GM12878 (cell line): ENCODE measurements at regions not wholly inside any gene's neighbourhood (a gene's known extent, or its start where the extent isn't known, plus 50 kb on each side); places are given as distances from the start of the nearest gene placed in this dataset.

ENCODE experiments used
- ATAC-seq: fragments of 200-7000 bp; cut with Tn5 transposase; 3 replicates; pipeline ENCODE4 v1.9.1; 2020; ENCODE audit warnings: mild to moderate bottlenecking, moderate library complexity
- BruUV-seq: library from RNA; stranded (reverse); fragments of 400-500 nt; replicated peaks from 2 replicates; lab custom pipeline; 2021; lab: Mats Ljungman, UMichigan
- CTCF ChIA-PET: fragments of 300-600 bp; sonication (Branson Sonifier 250); formaldehyde crosslinking; extraction: SDS; loops from one replicate; lab custom pipeline; 2021; ENCODE audit warnings: inconsistent platforms; lab: Yijun Ruan, JAX
- POLR2A ChIA-PET: fragments of 350-600 bp; formaldehyde crosslinking; extraction: SDS; loops from one replicate; lab custom pipeline; 2021; ENCODE audit warnings: inconsistent platforms; lab: Charles Lee
- RAD21 ChIA-PET: fragments of 300-600 bp; sonication (Branson Sonifier 250); formaldehyde crosslinking; loops from one replicate; lab custom pipeline; 2023; ENCODE audit warnings: antibody characterized with exemption; ENCODE audit not compliant: unreplicated experiment; lab: Charles Lee
- SMC1A ChIA-PET: fragments of 300-600 bp; sonication (Branson Sonifier 250); formaldehyde crosslinking; loops from one replicate; lab custom pipeline; 2023; ENCODE audit not compliant: unreplicated experiment, uncharacterized antibody; lab: Charles Lee
- DNase-seq: peaks from one replicate; pipeline ENCODE4 v3.0.0-alpha.2; 2011; ENCODE audit warnings: low read depth, low spot score
- FAIRE-seq: peaks from 3 replicates; lab custom pipeline; 2011; peaks lifted over from hg19 to GRCh38; lab: Jason Lieb, UNC
- H2AFZ ChIP-seq: 2 replicates; pipeline ENCODE4 v1.6.0; 2011; ENCODE audit warnings: low read depth, low read length, control low read depth; ENCODE audit not compliant: control insufficient read depth
- H3K27ac ChIP-seq: 2 replicates; pipeline ENCODE4 v1.5.1; 2011; ENCODE audit warnings: control low read depth; ENCODE audit not compliant: control insufficient read depth, insufficient read depth
- H3K27me3 ChIP-seq, 2 experiments: replicated peaks in 1 of 2; 2 replicates each; pipeline versions ENCODE4 v1.6.0 to v1.6.1; 2011; ENCODE audit warnings: low read length in 1 of 2; ENCODE audit not compliant: control insufficient read depth in 2 of 2, insufficient read depth in 2 of 2
- H3K36me3 ChIP-seq, 2 experiments: 2 replicates each; pipeline ENCODE4 v1.5.1; 2011; ENCODE audit warnings: low read length in 1 of 2; ENCODE audit not compliant: control insufficient read depth in 2 of 2, insufficient read depth in 2 of 2
- H3K4me1 ChIP-seq: 2 replicates; pipeline ENCODE4 v1.6.1; 2011; ENCODE audit warnings: mild to moderate bottlenecking, low read length, moderate library complexity, mixed read lengths; ENCODE audit not compliant: control insufficient read depth, insufficient read depth
- H3K4me2 ChIP-seq: 2 replicates; pipeline ENCODE4 v1.6.0; 2011; ENCODE audit warnings: control low read depth; ENCODE audit not compliant: control insufficient read depth, insufficient read depth
- H3K4me3 ChIP-seq: fragments of 200-600 bp; sonication (generic); 2 replicates; pipeline ENCODE4 v1.5.1; 2016
- H3K79me2 ChIP-seq: 2 replicates; pipeline ENCODE4 v1.6.0; 2011; ENCODE audit warnings: low read length; ENCODE audit not compliant: control insufficient read depth, insufficient read depth
- H3K9ac ChIP-seq: 2 replicates; pipeline ENCODE4 v1.8.0; 2011; ENCODE audit warnings: low read length, control low read depth, mixed read lengths; ENCODE audit not compliant: control insufficient read depth, insufficient read depth
- H3K9me3 ChIP-seq: replicated peaks from 3 replicates; pipeline ENCODE4 v1.5.1; 2011; ENCODE audit warnings: mild to moderate bottlenecking, low read length; ENCODE audit not compliant: control insufficient read depth, insufficient read depth
- H4K20me1 ChIP-seq: 2 replicates; pipeline ENCODE4 v1.6.0; 2011; ENCODE audit not compliant: control insufficient read depth, insufficient read depth
- CBX5 ChIP-seq: sonication (generic); IDR thresholded peaks from 2 replicates; pipeline ENCODE4 v1.6.1; 2016; ENCODE audit warnings: low read depth, moderate library complexity, mild to moderate bottlenecking, inconsistent platforms
- DPF2 ChIP-seq: fragments of 450-650 bp; IDR thresholded peaks from 2 replicates; pipeline ENCODE4 v1.6.1; 2017; ENCODE audit warnings: mild to moderate bottlenecking
- IRF5 ChIP-seq: fragments of 450-650 bp; IDR thresholded peaks from 2 replicates; pipeline ENCODE4 v1.6.1; 2017; ENCODE audit warnings: borderline replicate concordance
- MTA3 ChIP-seq: IDR thresholded peaks from 2 replicates; pipeline ENCODE4 v1.6.1; 2012; ENCODE audit warnings: low read length, inconsistent platforms, borderline replicate concordance
- NR2C1 ChIP-seq: fragments of 450-650 bp; IDR thresholded peaks from 2 replicates; pipeline ENCODE4 v1.6.1; 2017; ENCODE audit warnings: antibody characterized with exemption, mild to moderate bottlenecking, moderate library complexity
- PML ChIP-seq: IDR thresholded peaks from 2 replicates; pipeline ENCODE4 v1.6.1; 2012; ENCODE audit warnings: low read length, inconsistent platforms
- RAD51 ChIP-seq: fragments of 450-650 bp; IDR thresholded peaks from 2 replicates; pipeline ENCODE4 v1.6.1; 2016; ENCODE audit warnings: moderate library complexity, mild to moderate bottlenecking, inconsistent platforms
- SIX5 ChIP-seq: IDR thresholded peaks from 2 replicates; pipeline ENCODE4 v1.6.1; 2011; ENCODE audit warnings: mild to moderate bottlenecking, low read depth, low read length, moderate library complexity; ENCODE audit not compliant: severe bottlenecking
- SMAD5 ChIP-seq: IDR thresholded peaks from 2 replicates; pipeline ENCODE4 v1.6.1; 2016; ENCODE audit warnings: antibody characterized with exemption, low read depth
- STAT3 ChIP-seq: IDR thresholded peaks from 2 replicates; pipeline ENCODE4 v1.6.1; 2011; ENCODE audit warnings: low read depth, low read length, improper control_type of control experiment
- TAF1 ChIP-seq: IDR thresholded peaks from 2 replicates; pipeline ENCODE4 v1.6.1; 2011; ENCODE audit warnings: mild to moderate bottlenecking, low read depth, low read length, borderline replicate concordance
- ZBED1 ChIP-seq: IDR thresholded peaks from 2 replicates; pipeline ENCODE4 v1.6.1; 2016; ENCODE audit warnings: borderline replicate concordance
- ZNF217 ChIP-seq: fragments of 450-650 bp; IDR thresholded peaks from 2 replicates; pipeline ENCODE4 v1.6.1; 2017; ENCODE audit warnings: antibody characterized with exemption, mild to moderate bottlenecking
- WGBS: methylation state at CpG from one replicate; pipeline ENCODE4 v1.1.6; 2016; ENCODE audit warnings: low lambda C conversion rate; ENCODE audit not compliant: insufficient replicate concordance, insufficient coverage; ENCODE audit errors: missing lambda C conversion rate; 5-methylcytosine and 5-hydroxymethylcytosine counted together
- in situ Hi-C: fragments of 300-500 bp; cut with MboI; formaldehyde crosslinking; loops from 9 replicates; pipeline ENCODE4 v1.14.3; 2018; ENCODE audit warnings: mixed read lengths
- intact Hi-C: fragments of 100-400 bp; cut with micrococcal nuclease; formaldehyde crosslinking; loops from one replicate; pipeline ENCODE4 v1.14.2; 2022; ENCODE audit not compliant: unreplicated experiment

DNA sequence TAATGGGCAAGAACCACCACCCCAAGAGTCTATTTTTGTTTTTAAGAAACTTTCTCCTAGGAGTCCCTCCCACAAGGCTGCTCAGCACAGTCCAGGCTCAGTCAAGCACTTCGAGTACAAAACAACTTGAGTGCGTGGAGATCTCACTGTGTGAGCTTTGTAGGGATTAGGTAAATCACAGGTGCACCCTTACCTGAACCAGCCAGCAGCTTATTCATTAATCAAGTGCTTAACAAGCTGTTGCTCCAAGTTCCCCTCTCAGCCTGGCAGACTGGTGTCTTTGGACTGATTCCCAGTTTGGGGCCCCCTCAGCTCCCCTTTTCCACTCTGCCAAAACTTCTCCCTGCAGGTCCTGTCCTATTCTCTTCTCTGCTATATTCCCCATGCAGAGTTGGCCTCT lies 133.1 kb downstream of the LY86 start:
- SMC1A ChIA-PET = interaction anchor here (0.6 to 5.2 kb wide), 19 partner anchors 10 to 521 kb away, joined by 3 to 52 read pairs (median 3); no protein-coding TSS in a partner anchor
- no peak for FAIRE-seq
- no TSS peak for BruUV-seq
- Histone ChIP-seq H2AFZ (no peak overlapping the region), H3K4me2 (no peak overlapping the region), H3K27me3 (no peaks in the 10 kb centered on the region), H3K27ac (no peak overlapping the region), H3K9ac (no peak overlapping the region), H3K4me1 (peaks cover 11% of the 10 kb centered on the region), H4K20me1 (no peaks in the 10 kb centered on the region), H3K79me2 (no peaks in the 10 kb centered on the region)
- intact Hi-C loops = loop anchor here (5.0 to 10.0 kb wide), 2 partner anchors 193 to 896 kb away; no protein-coding TSS in a partner anchor
- WGBS = 23% methylated on average over 2 of the region's 2 CpGs
- TF ChIP-seq DPF2 (no peak), ZBED1 (no peak), IRF5 (no peak), ZNF217 (no peak), CBX5 (no peak), MTA3 (no peak), TAF1 (no peak), NR2C1 (no peak), PML (no peak), SMAD5 (no peak), STAT3 (no peak), SIX5 (no peak), RAD51 (no peak)
- TF ChIP-seq, all 136 proteins: peak for 0
- DNase-seq (no peak), ATAC-seq (no peak)
- H3K4me3 ChIP-seq = no peak overlapping the region
- H3K36me3 ChIP-seq = no peaks in the 10 kb centered on the region
- ChIA-PET POLR2A (no interaction called here), CTCF (interaction anchor here (0.6 to 9.4 kb wide), 9 partner anchors 22 to 522 kb away, joined by 3 to 82 read pairs (median 4); no protein-coding TSS in a partner anchor), RAD21 (interaction anchor here (1.1 to 8.5 kb wide), 5 partner anchors 44 to 515 kb away, joined by 3 to 48 read pairs (median 3); no protein-coding TSS in a partner anchor)
- no peaks in the 10 kb centered on the region for H3K9me3 ChIP-seq
- in situ Hi-C loops = loop anchor here (10.0 kb wide), 1 partner anchor 893 kb away; no protein-coding TSS in a partner anchor
